Peyer's patch (tissue), 4 donors: ENCODE measurements at regions not wholly inside any gene's neighbourhood (a gene's known extent, or its start where the extent isn't known, plus 50 kb on each side); places are given as distances from the start of the nearest gene placed in this dataset.

Experiments used
- DNase-seq, 3 donors: peaks; one replicate each; pipeline ENCODE4 v3.0.0-alpha.2; 2017 to 2019
- H3K27ac ChIP-seq, 4 donors: fragments of 200-600 bp; sonication (generic); one replicate each; pipeline ENCODE4 v1.5.1; 2016 to 2019
- H3K27me3 ChIP-seq, 2 donors: fragments of 200-600 bp; sonication (generic); one replicate each; pipeline ENCODE4 v1.5.1; 2019
- H3K36me3 ChIP-seq, 3 donors: fragments of 200-600 bp; sonication (generic); one replicate each; pipeline ENCODE4 v1.5.1; 2016 to 2019
- H3K4me1 ChIP-seq, 4 donors: fragments of 200-600 bp; sonication (generic); one replicate each; pipeline ENCODE4 v1.5.1; 2016 to 2019
- H3K4me3 ChIP-seq, 4 donors: fragments of 200-600 bp; sonication (generic); 1 replicate in 3 of 4; 2 replicates in 1 of 4; pipeline ENCODE4 v1.5.1; 2016 to 2019; ENCODE audit warnings: mild to moderate bottlenecking in 1 of 4
- H3K9me3 ChIP-seq, 4 donors: fragments of 200-600 bp; sonication (generic); one replicate each; pipeline ENCODE4 v1.5.1; 2016 to 2019; ENCODE audit warnings: mild to moderate bottlenecking in 1 of 4
- CTCF ChIP-seq, 6 experiments: fragments of 450-650 bp in 4 of 6; fragments of 200-600 bp in 2 of 6; sonication (generic) in 1 of 6; IDR thresholded peaks; one replicate each; pipeline ENCODE4 v1.5.1; 2017 to 2019; ENCODE audit warnings: antibody characterized with exemption in 6 of 6, mild to moderate bottlenecking in 3 of 6, moderate library complexity in 1 of 6
- POLR2A ChIP-seq, 2 donors: fragments of 450-650 bp; IDR thresholded peaks; one replicate each; pipeline ENCODE4 v1.5.1; 2017; ENCODE audit warnings: antibody characterized with exemption in 2 of 2, mild to moderate bottlenecking in 2 of 2, moderate library complexity in 2 of 2

- Histone ChIP-seq H3K4me1 (no peaks in the 10 kb centered on the region), H3K4me3 (no peak overlapping the region), H3K27me3 (no peaks in the 10 kb centered on the region), H3K27ac (peak overlapping the region in 1 of 4 donors; percentile 52), H3K36me3 (no peaks in the 10 kb centered on the region), H3K9me3 (no peaks in the 10 kb centered on the region)
- DNase-seq = no peak
- TF ChIP-seq CTCF (IDR thresholded peaks at IDR 0.05) (no peak), POLR2A (IDR thresholded peaks at IDR 0.05) (no peak)
Observed at GRCh38 chr7:46007194-46007593, 86.1 kb upstream of the IGFBP3 start.

GRCh38 chr7:46006723-46007122 is 85.7 kb upstream of the IGFBP3 start:
- H3K27ac ChIP-seq = peak overlapping the region in 1 of 4 donors; percentile 52
- H3K4me1 ChIP-seq = no peaks in the 10 kb centered on the region
- H3K27me3 ChIP-seq = no peaks in the 10 kb centered on the region
- H3K4me3 ChIP-seq = no peak overlapping the region
- TF ChIP-seq POLR2A (IDR thresholded peaks at IDR 0.05) (no peak), CTCF (IDR thresholded peaks at IDR 0.05) (no peak)
- no peaks in the 10 kb centered on the region for H3K36me3 ChIP-seq
- no peaks in the 10 kb centered on the region for H3K9me3 ChIP-seq
- DNase-seq = no peak

GRCh38 chr7:46006212-46006611 is 85.1 kb upstream of the IGFBP3 start:
- Histone ChIP-seq H3K27me3 (no peaks in the 10 kb centered on the region), H3K4me3 (no peak overlapping the region), H3K9me3 (no peaks in the 10 kb centered on the region), H3K27ac (no peak overlapping the region), H3K36me3 (no peaks in the 10 kb centered on the region), H3K4me1 (no peaks in the 10 kb centered on the region)
- no peak for DNase-seq
- TF ChIP-seq CTCF (IDR thresholded peaks at IDR 0.05) (no peak), POLR2A (IDR thresholded peaks at IDR 0.05) (no peak)

GRCh38 chr7:46004965-46005364 is 83.9 kb upstream of the IGFBP3 start:
- Histone ChIP-seq H3K36me3 (no peaks in the 10 kb centered on the region), H3K4me3 (no peak overlapping the region), H3K4me1 (no peaks in the 10 kb centered on the region), H3K27me3 (no peaks in the 10 kb centered on the region), H3K27ac (no peak overlapping the region), H3K9me3 (no peaks in the 10 kb centered on the region)
- DNase-seq = no peak
- TF ChIP-seq POLR2A (IDR thresholded peaks at IDR 0.05) (no peak), CTCF (IDR thresholded peaks at IDR 0.05) (no peak)

GRCh38 chr7:46003896-46004875 is 83.1 kb upstream of the IGFBP3 start:
- Histone ChIP-seq H3K27me3 (no peaks in the 10 kb centered on the region), H3K9me3 (no peaks in the 10 kb centered on the region), H3K36me3 (no peaks in the 10 kb centered on the region), H3K4me3 (no peak overlapping the region), H3K27ac (no peak overlapping the region), H3K4me1 (no peaks in the 10 kb centered on the region)
- no peak for TF ChIP-seq CTCF (IDR thresholded peaks at IDR 0.05)
- TF ChIP-seq POLR2A (IDR thresholded peaks at IDR 0.05) = no peak
- DNase-seq = no peak
